H1 (cell line): ENCODE measurements at regions not wholly inside any gene's neighbourhood (a gene's known extent, or its start where the extent isn't known, plus 50 kb on each side); places are given as distances from the start of the nearest gene placed in this dataset.

Experiments used
- CTCF ChIA-PET: fragments of 300-600 bp; sonication (Branson Sonifier 250); formaldehyde crosslinking; loops from one replicate; lab custom pipeline; 2021; ENCODE audit not compliant: partially characterized antibody; lab: Charles Lee
- POLR2A ChIA-PET: fragments of 300-600 bp; sonication (Branson Sonifier 250); formaldehyde crosslinking; loops from one replicate; lab custom pipeline; 2021; ENCODE audit warnings: inconsistent platforms; ENCODE audit not compliant: partially characterized antibody; lab: Charles Lee
- DNase-seq, 2 experiments: peaks; one replicate each; pipeline versions ENCODE4 v3.0.0 to v3.0.0-alpha.2; 2010 to 2022; ENCODE audit warnings: low spot score in 2 of 2, low read depth in 1 of 2, mixed read lengths in 1 of 2
- FAIRE-seq: peaks from 2 replicates; lab custom pipeline; 2011; peaks lifted over from hg19 to GRCh38; lab: Jason Lieb, UNC
- H2AFZ ChIP-seq: 2 replicates; pipeline ENCODE4 v1.8.1; 2012; ENCODE audit warnings: low read length, inconsistent platforms
- H2AK5ac ChIP-seq: 2 replicates; pipeline ENCODE4 v1.6.1; 2013; ENCODE audit warnings: low read depth, low read length
- H2BK120ac ChIP-seq: replicated peaks from 2 replicates; pipeline ENCODE3; 2013; ENCODE audit warnings: low read depth, low read length, inconsistent platforms
- H2BK12ac ChIP-seq: 2 replicates; pipeline ENCODE4 v1.6.1; 2013; ENCODE audit warnings: low read depth, low read length
- H2BK15ac ChIP-seq: 2 replicates; pipeline ENCODE4 v1.6.1; 2013; ENCODE audit warnings: low read length
- H2BK20ac ChIP-seq: 2 replicates; pipeline ENCODE4 v1.6.1; 2013; ENCODE audit warnings: low read length
- H2BK5ac ChIP-seq: 2 replicates; pipeline ENCODE4 v1.6.1; 2013; ENCODE audit warnings: low read depth, low read length
- H3K14ac ChIP-seq: 2 replicates; pipeline ENCODE4 v1.6.1; 2013; ENCODE audit warnings: inconsistent platforms; ENCODE audit not compliant: insufficient read length
- H3K18ac ChIP-seq: 2 replicates; pipeline ENCODE4 v1.6.1; 2013; ENCODE audit warnings: low read length; ENCODE audit errors: extremely low read depth
- H3K23ac ChIP-seq: 2 replicates; pipeline ENCODE4 v1.6.1; 2013; ENCODE audit warnings: inconsistent platforms; ENCODE audit not compliant: insufficient read length
- H3K23me2 ChIP-seq: 2 replicates; pipeline ENCODE4 v1.6.1; 2013; ENCODE audit warnings: low read depth, low read length
- H3K27ac ChIP-seq: 2 replicates; pipeline ENCODE4 v1.6.1; 2011; ENCODE audit warnings: low read depth, low read length, inconsistent platforms
- H3K27me3 ChIP-seq, 4 experiments: replicated peaks in 1 of 4; 1 replicate in 1 of 4; 2 replicates in 3 of 4; pipeline versions ENCODE4 v1.6.1 to v1.8.1; 2011 to 2013; ENCODE audit warnings: low read length in 3 of 4, mild to moderate bottlenecking in 3 of 4, inconsistent platforms in 2 of 4, mixed read lengths in 2 of 4, moderate library complexity in 1 of 4; ENCODE audit not compliant: control insufficient read depth in 3 of 4, insufficient read depth in 3 of 4; ENCODE audit errors: extremely low read depth in 1 of 4
- H3K36me3 ChIP-seq, 4 experiments: 2 replicates each; pipeline versions ENCODE4 v1.6.1 to v1.8.1; 2011 to 2013; ENCODE audit warnings: mild to moderate bottlenecking in 4 of 4, low read length in 3 of 4, moderate library complexity in 2 of 4, control low read depth in 1 of 4, inconsistent platforms in 1 of 4; ENCODE audit not compliant: insufficient read depth in 4 of 4, control insufficient read depth in 2 of 4
- H3K4ac ChIP-seq: replicated peaks from 2 replicates; pipeline ENCODE3; 2013; ENCODE audit warnings: low read length, low read depth, mixed read lengths, inconsistent platforms; ENCODE audit not compliant: insufficient read length
- H3K4me1 ChIP-seq, 4 experiments: replicated peaks in 1 of 4; 1 replicate in 1 of 4; 2 replicates in 3 of 4; pipeline versions ENCODE4 v1.6.1 to v1.8.1; 2011 to 2013; ENCODE audit warnings: low read length in 3 of 4, inconsistent platforms in 2 of 4, mixed read lengths in 1 of 4; ENCODE audit not compliant: insufficient read depth in 4 of 4, control insufficient read depth in 3 of 4
- H3K4me2 ChIP-seq, 2 experiments: 2 replicates each; pipeline versions ENCODE4 v1.6.1 to v1.8.1; 2011 to 2013; ENCODE audit warnings: low read depth in 2 of 2, low read length in 2 of 2, control low read depth in 1 of 2, inconsistent platforms in 1 of 2, mild to moderate bottlenecking in 1 of 2; ENCODE audit not compliant: insufficient read depth in 1 of 2
- H3K4me3 ChIP-seq, 4 experiments: fragments of 200-600, 300-600 bp in 1 of 4; sonication (generic), shearing (Covaris generic), sonication (Bioruptor Twin) in 1 of 4; 2 replicates each; pipeline versions ENCODE4 v1.5.1 to v1.8.1; 2011 to 2016; ENCODE audit warnings: low read length in 4 of 4, low read depth in 3 of 4, control low read depth in 2 of 4, inconsistent platforms in 2 of 4, mild to moderate bottlenecking in 2 of 4, mixed read lengths in 1 of 4, moderate library complexity in 1 of 4; ENCODE audit not compliant: insufficient read depth in 2 of 4; ENCODE audit errors: extremely low read depth in 1 of 4
- H3K56ac ChIP-seq: replicated peaks from 2 replicates; pipeline ENCODE3; 2013; ENCODE audit warnings: low read depth, mild to moderate bottlenecking, mixed read lengths, low read length, inconsistent platforms; ENCODE audit not compliant: insufficient read length
- H3K79me1 ChIP-seq: 2 replicates; pipeline ENCODE4 v1.6.1; 2013; ENCODE audit warnings: low read depth, low read length, control low read depth
- H3K79me2 ChIP-seq, 2 experiments: 2 replicates each; pipeline versions ENCODE4 v1.6.1 to v1.8.1; 2012 to 2013; ENCODE audit warnings: low read length in 2 of 2, mild to moderate bottlenecking in 2 of 2, inconsistent platforms in 1 of 2; ENCODE audit not compliant: insufficient read depth in 2 of 2, control insufficient read depth in 1 of 2
- H3K9ac ChIP-seq, 4 experiments: replicated peaks in 1 of 4; 1 replicate in 1 of 4; 2 replicates in 3 of 4; pipeline versions ENCODE4 v1.6.1 to v1.8.1; 2011 to 2013; ENCODE audit warnings: low read depth in 3 of 4, low read length in 3 of 4, control low read depth in 2 of 4, mild to moderate bottlenecking in 2 of 4, moderate library complexity in 2 of 4, inconsistent platforms in 1 of 4; ENCODE audit errors: extremely low read depth in 1 of 4
- H3K9me3 ChIP-seq, 2 experiments: 2 replicates each; pipeline versions ENCODE4 v1.6.1 to v1.8.1; 2012 to 2013; ENCODE audit warnings: mild to moderate bottlenecking in 2 of 2, moderate library complexity in 2 of 2, control low read depth in 1 of 2, inconsistent platforms in 1 of 2, low read depth in 1 of 2, low read length in 1 of 2, mixed read lengths in 1 of 2; ENCODE audit not compliant: insufficient read depth in 2 of 2
- H4K20me1 ChIP-seq, 2 experiments: replicated peaks in 1 of 2; 2 replicates each; pipeline versions ENCODE3 to v1.8.1; 2011 to 2013; ENCODE audit warnings: inconsistent platforms in 2 of 2, low read length in 2 of 2, mild to moderate bottlenecking in 1 of 2; ENCODE audit not compliant: insufficient read depth in 2 of 2, control insufficient read depth in 1 of 2
- H4K5ac ChIP-seq: 2 replicates; pipeline ENCODE4 v1.6.1; 2013; ENCODE audit warnings: low read length, low read depth, mixed read lengths, inconsistent platforms; ENCODE audit not compliant: insufficient read length
- H4K8ac ChIP-seq: 2 replicates; pipeline ENCODE4 v1.8.0; 2013; ENCODE audit warnings: mild to moderate bottlenecking, moderate library complexity, low read length, inconsistent platforms; ENCODE audit not compliant: insufficient read depth; ENCODE audit errors: extremely low read depth
- H4K91ac ChIP-seq: replicated peaks from 2 replicates; pipeline ENCODE3; 2013; ENCODE audit warnings: low read length, mixed read lengths, inconsistent platforms; ENCODE audit not compliant: insufficient read length
- BACH1 ChIP-seq: IDR thresholded peaks from 2 replicates; pipeline ENCODE4 v1.6.1; 2012; ENCODE audit warnings: low read length, improper control_type of control experiment
- CBX8 ChIP-seq: fragments of 300-800, 300-1000 bp; sonication (generic); IDR thresholded peaks from 2 replicates; pipeline ENCODE4 v1.7.1; 2016; ENCODE audit warnings: low read depth, low read length, borderline replicate concordance
- CEBPB ChIP-seq: IDR thresholded peaks from 2 replicates; pipeline ENCODE4 v1.6.1; 2012; ENCODE audit warnings: low read depth, low read length
- CTBP2 ChIP-seq: IDR thresholded peaks from 2 replicates; pipeline ENCODE4 v1.7.0; 2011; ENCODE audit warnings: borderline replicate concordance, mild to moderate bottlenecking, moderate library complexity, mixed read lengths, low read length; ENCODE audit not compliant: insufficient read depth, insufficient read length
- EGR1 ChIP-seq: IDR thresholded peaks from 2 replicates; pipeline ENCODE4 v1.6.1; 2011; ENCODE audit warnings: low read depth, low read length, borderline replicate concordance
- EZH2 ChIP-seq: fragments of 200-600 bp; sonication (generic); IDR thresholded peaks from 2 replicates; pipeline ENCODE4 v1.7.1; 2012; ENCODE audit warnings: low read depth, mild to moderate bottlenecking, moderate library complexity, low read length, inconsistent platforms; ENCODE audit not compliant: severe bottlenecking
- FOSL1 ChIP-seq: IDR thresholded peaks from 2 replicates; pipeline ENCODE4 v1.6.1; 2011; ENCODE audit warnings: mild to moderate bottlenecking, low read depth, low read length, moderate library complexity; ENCODE audit not compliant: insufficient read depth
- JUND ChIP-seq: IDR thresholded peaks from 2 replicates; pipeline ENCODE4 v1.6.1; 2011; ENCODE audit warnings: mild to moderate bottlenecking, improper control_type of control experiment, low read length
- KDM1A ChIP-seq: fragments of 200-600, 300-600 bp; sonication (generic); IDR thresholded peaks from 2 replicates; pipeline ENCODE4 v1.7.1; 2016; ENCODE audit warnings: mild to moderate bottlenecking, low read length, borderline replicate concordance
- POU5F1 ChIP-seq: IDR thresholded peaks from 2 replicates; pipeline ENCODE4 v1.6.1; 2011; ENCODE audit warnings: low read depth, mild to moderate bottlenecking, low read length, moderate library complexity
- RBBP5 ChIP-seq: IDR thresholded peaks from 2 replicates; pipeline ENCODE4 v1.7.1; 2012; ENCODE audit warnings: low read depth, mild to moderate bottlenecking, inconsistent platforms, low read length, moderate library complexity, borderline replicate concordance
- TAF1 ChIP-seq: IDR thresholded peaks from 2 replicates; pipeline ENCODE4 v1.6.1; 2011; ENCODE audit warnings: mild to moderate bottlenecking, low read depth, low read length

GRCh38 chr1:102796429-102796828 lies 311.9 kb downstream of the COL11A1 start:
- Histone ChIP-seq H3K56ac (no peak overlapping the region), H3K9ac (no peak overlapping the region), H3K79me1 (no peaks in the 10 kb centered on the region), H4K5ac (no peak overlapping the region), H3K18ac (no peak overlapping the region), H3K14ac (no peak overlapping the region), H3K23ac (no peak overlapping the region), H3K9me3 (no peaks in the 10 kb centered on the region), H4K20me1 (no peaks in the 10 kb centered on the region), H3K79me2 (no peaks in the 10 kb centered on the region), H4K91ac (no peak overlapping the region), H3K4me1 (no peaks in the 10 kb centered on the region), H3K4me3 (no peak overlapping the region), H2BK5ac (no peak overlapping the region)
- POLR2A ChIA-PET = no interaction called here
- CTCF ChIA-PET = interaction anchor here (1.0 to 1.1 kb wide), 2 partner anchors 10 to 174 kb away, joined by 3 read pairs; no protein-coding TSS in a partner anchor
- TF ChIP-seq BACH1 (no peak), EGR1 (no peak), TAF1 (no peak), CTBP2 (no peak), FOSL1 (no peak), JUND (no peak), POU5F1 (no peak), RBBP5 (no peak), KDM1A (no peak), CBX8 (no peak), EZH2 (no peak), CEBPB (no peak)
- TF ChIP-seq, all 59 proteins: peak for 0
- no peak for FAIRE-seq
- no peak overlapping the region for H2AFZ ChIP-seq
- no peak overlapping the region for H2BK15ac ChIP-seq
- no peaks in the 10 kb centered on the region for H3K36me3 ChIP-seq
- no peak overlapping the region for H3K4ac ChIP-seq
- no peak overlapping the region for H4K8ac ChIP-seq
- DNase-seq = no peak
- no peak overlapping the region for H3K27ac ChIP-seq
- no peak overlapping the region for H3K4me2 ChIP-seq
- no peak overlapping the region for H2BK20ac ChIP-seq
- H2BK120ac ChIP-seq = no peak overlapping the region
- H3K23me2 ChIP-seq = no peaks in the 10 kb centered on the region
- no peak overlapping the region for H2AK5ac ChIP-seq
- no peaks in the 10 kb centered on the region for H3K27me3 ChIP-seq
- no peak overlapping the region for H2BK12ac ChIP-seq
